Gastroesophageal sphincter (tissue), 4 donors: ENCODE measurements at regions not wholly inside any gene's neighbourhood (a gene's known extent, or its start where the extent isn't known, plus 50 kb on each side); places are given as distances from the start of the nearest gene placed in this dataset.
"Not testable (repeated sequence)": the region's sequence is repeated elsewhere in the genome, so short reads cannot be mapped to it uniquely, and the experiment has no call there.

ENCODE experiments used
- ATAC-seq: fragments of 150-250 bp; one replicate; pipeline ENCODE4 v1.9.1; 2016; ENCODE audit warnings: mild to moderate bottlenecking, moderate library complexity
- H3K27ac ChIP-seq, 4 donors: fragments of 200-600 bp; sonication (generic) in 3 of 4; 1 replicate in 3 of 4; 2 replicates in 1 of 4; pipeline ENCODE4 v1.5.1; 2016 to 2019
- H3K27me3 ChIP-seq: fragments of 200-600 bp; sonication (generic); one replicate; pipeline ENCODE4 v1.5.1; 2019
- H3K36me3 ChIP-seq, 2 donors: fragments of 200-600 bp; sonication (generic); one replicate each; pipeline ENCODE4 v1.5.1; 2019; ENCODE audit warnings: control low read depth in 1 of 2
- H3K4me1 ChIP-seq, 3 donors: fragments of 200-600 bp; sonication (generic); 1 replicate in 2 of 3; 2 replicates in 1 of 3; pipeline ENCODE4 v1.5.1; 2016 to 2019; ENCODE audit warnings: control low read depth in 2 of 3
- H3K4me3 ChIP-seq, 2 donors: fragments of 200-600 bp; sonication (generic); one replicate each; pipeline ENCODE4 v1.5.1; 2019; ENCODE audit warnings: mild to moderate bottlenecking in 1 of 2, moderate library complexity in 1 of 2
- H3K9me3 ChIP-seq, 3 donors: fragments of 200-600 bp; sonication (generic); one replicate each; pipeline ENCODE4 v1.5.1; 2017 to 2019; ENCODE audit warnings: control low read depth in 2 of 3
- CTCF ChIP-seq, 4 experiments: fragments of 200-600 bp in 2 of 4; fragments of 450-650 bp in 2 of 4; sonication (generic) in 1 of 4; IDR thresholded peaks; one replicate each; pipeline ENCODE4 v1.5.1; 2017 to 2019; ENCODE audit warnings: antibody characterized with exemption in 4 of 4, mild to moderate bottlenecking in 2 of 4, moderate library complexity in 2 of 4
- EP300 ChIP-seq: sonication (generic); formaldehyde crosslinking; IDR thresholded peaks from one replicate; pipeline ENCODE4 v1.6.1; 2017; ENCODE audit warnings: antibody characterized with exemption, mild to moderate bottlenecking
- POLR2A ChIP-seq, 2 donors: fragments of 450-650 bp; IDR thresholded peaks; one replicate each; pipeline ENCODE4 v1.6.1; 2017; ENCODE audit warnings: antibody characterized with exemption in 2 of 2, mild to moderate bottlenecking in 2 of 2, moderate library complexity in 1 of 2
- POLR2AphosphoS5 ChIP-seq: sonication (generic); formaldehyde crosslinking; IDR thresholded peaks from one replicate; pipeline ENCODE4 v1.6.1; 2017; ENCODE audit warnings: antibody characterized with exemption
- WGBS, 2 donors: methylation state at CpG; one replicate each; pipeline ENCODE4 v1.1.5; 2018; ENCODE audit warnings: low coverage in 1 of 2; 5-methylcytosine and 5-hydroxymethylcytosine counted together

DNA sequence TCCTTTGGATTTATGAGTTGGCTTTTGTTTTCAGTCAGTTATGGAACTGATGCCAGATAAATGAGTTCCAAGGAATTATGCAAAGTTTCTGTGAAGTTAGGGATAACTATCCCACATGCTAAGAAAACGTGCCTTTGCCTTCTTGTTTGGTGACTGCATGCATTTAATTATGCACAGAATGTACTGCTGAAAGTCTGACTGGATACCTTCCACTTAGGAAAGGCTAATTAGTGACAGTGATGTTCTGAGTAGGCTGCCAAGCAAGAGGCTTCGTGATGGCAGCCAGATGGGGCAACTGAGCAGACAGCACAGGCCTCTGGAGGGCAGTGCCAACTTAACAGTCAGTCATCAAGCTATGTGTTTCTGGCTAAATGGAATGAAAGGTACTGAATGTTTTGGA is 289.9 kb downstream of the CD109 start:
- WGBS, 2 donors, result 19 to 47% methylated on average over 2 of the region's 2 CpGs
- Histone ChIP-seq H3K27me3 (no peaks in the 10 kb centered on the region), H3K36me3 (no peaks in the 10 kb centered on the region), H3K9me3 (no peaks in the 10 kb centered on the region), H3K4me3 (no peak overlapping the region), H3K4me1 (no peaks in the 10 kb centered on the region), H3K27ac (no peak overlapping the region)
- no peak for ATAC-seq
- TF ChIP-seq POLR2AphosphoS5 (no peak), CTCF (IDR thresholded peaks at IDR 0.05) (peak in 1 of 4 experiments; percentile 46), POLR2A (IDR thresholded peaks at IDR 0.05) (no peak)

DNA sequence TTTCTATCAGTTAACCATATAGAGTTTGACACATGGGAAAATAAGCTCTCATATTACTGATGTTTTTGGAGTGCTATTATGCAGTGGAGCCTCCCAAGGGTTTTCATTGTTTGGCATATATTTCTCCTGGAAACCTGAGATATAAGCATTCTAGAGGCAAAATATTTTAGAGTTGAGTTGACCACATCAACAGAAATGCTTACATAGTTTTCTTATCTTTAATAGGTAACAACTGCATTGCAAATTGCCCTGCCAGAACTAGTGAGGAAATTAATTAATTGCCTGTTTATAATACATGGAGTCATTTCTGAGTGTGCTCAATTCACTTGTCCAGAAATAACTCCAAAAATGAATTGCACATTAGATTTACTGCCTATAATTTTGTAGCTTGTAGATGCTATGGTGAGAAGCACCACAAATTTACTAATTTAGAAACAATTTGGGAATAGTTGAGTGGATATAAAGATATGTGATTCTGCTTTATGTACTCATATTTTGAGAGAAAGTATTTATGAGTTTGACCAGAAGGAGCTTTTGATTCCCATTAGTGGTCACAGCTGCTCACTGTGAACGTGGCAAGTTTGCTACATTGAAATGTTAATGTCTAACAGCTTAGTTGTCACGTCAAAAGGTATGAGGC is 288.7 kb downstream of the CD109 start:
- TF ChIP-seq CTCF (IDR thresholded peaks at IDR 0.05) (no peak), EP300 (no peak), POLR2A (IDR thresholded peaks at IDR 0.05) (no peak), POLR2AphosphoS5 (no peak)
- no peaks in the 10 kb centered on the region for H3K9me3 ChIP-seq
- no peaks in the 10 kb centered on the region for H3K27me3 ChIP-seq
- H3K4me3 ChIP-seq, result no peak overlapping the region
- no peak for ATAC-seq
- H3K36me3 ChIP-seq, result no peaks in the 10 kb centered on the region
- H3K27ac ChIP-seq, result no peak overlapping the region
- 42 to 52% methylated on average over 2 of the region's 2 CpGs for WGBS, 2 donors
- H3K4me1 ChIP-seq, result no peaks in the 10 kb centered on the region

DNA sequence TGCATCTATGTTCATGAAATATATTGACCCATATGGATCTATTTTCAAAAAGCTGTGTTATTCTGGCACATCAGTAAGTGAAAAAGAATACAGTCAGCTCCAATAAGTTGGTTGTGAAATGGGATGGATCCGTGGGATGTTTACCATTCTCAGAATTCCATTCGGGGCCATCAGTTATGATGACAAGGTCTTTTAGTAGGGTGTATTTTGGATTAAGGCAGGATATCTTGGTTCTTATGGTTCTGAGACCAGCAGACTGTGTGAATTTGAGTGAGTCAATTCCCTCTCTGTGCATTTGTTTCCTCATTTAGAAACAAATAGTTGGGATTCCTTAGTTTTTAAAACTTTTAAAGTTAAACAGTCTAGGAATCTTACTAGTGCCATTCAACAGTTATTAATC is 287.4 kb downstream of the CD109 start:
- Histone ChIP-seq H3K27me3 (no peaks in the 10 kb centered on the region), H3K9me3 (no peaks in the 10 kb centered on the region), H3K4me3 (no peak overlapping the region), H3K27ac (no peak overlapping the region), H3K36me3 (no peaks in the 10 kb centered on the region), H3K4me1 (no peaks in the 10 kb centered on the region)
- TF ChIP-seq POLR2AphosphoS5 (no peak), EP300 (no peak), POLR2A (IDR thresholded peaks at IDR 0.05) (no peak)
- 45 to 51% methylated on average over 2 of the region's 2 CpGs for WGBS, 2 donors
- ATAC-seq, result no peak

DNA sequence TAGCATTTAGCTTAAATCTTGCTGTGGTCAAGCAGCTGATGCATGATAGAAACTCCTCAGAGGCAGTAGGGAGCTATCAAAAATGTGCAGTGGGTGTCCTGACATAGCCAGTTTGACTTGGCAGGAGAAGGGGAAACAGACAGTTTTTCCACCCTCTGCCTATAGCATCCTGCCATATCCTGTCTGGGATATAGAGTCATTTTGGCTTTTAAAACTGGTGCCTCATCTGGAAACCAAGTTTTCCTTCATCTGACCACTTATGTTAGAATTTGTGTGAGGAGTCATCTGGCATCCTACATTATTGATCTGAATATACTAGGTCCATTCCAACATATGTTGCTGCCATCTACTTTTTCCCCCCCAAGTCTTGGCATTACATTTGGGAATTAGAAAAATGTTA is 284.1 kb downstream of the CD109 start:
- TF ChIP-seq POLR2AphosphoS5 (no peak), POLR2A (IDR thresholded peaks at IDR 0.05) (no peak), CTCF (IDR thresholded peaks at IDR 0.05) (no peak), EP300 (no peak)
- H3K4me1 ChIP-seq, result no peaks in the 10 kb centered on the region
- no peak for ATAC-seq

DNA sequence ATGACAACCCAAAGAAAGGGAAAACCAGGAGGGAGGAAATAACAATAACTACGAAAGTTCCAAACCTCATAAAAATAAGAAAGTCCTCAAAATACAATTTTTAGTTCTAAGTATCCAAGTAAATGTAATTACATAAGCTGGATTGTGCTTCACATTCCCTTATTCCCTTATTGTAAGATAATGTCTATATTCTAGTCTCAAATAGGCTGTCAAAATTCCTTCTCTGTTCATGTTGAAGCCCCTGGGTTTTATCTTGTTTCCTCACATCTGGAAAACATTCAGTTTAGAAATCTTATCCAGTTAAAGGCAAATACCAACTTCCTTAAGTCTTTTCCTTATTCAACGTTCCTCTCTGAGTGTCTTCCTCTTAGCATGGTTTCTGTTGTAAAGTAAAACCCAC is 282.3 kb downstream of the CD109 start:
- no peak for TF ChIP-seq POLR2A (IDR thresholded peaks at IDR 0.05)
- no peak for TF ChIP-seq EP300
- Histone ChIP-seq H3K27ac (no peak overlapping the region), H3K4me3 (no peak overlapping the region), H3K27me3 (no peaks in the 10 kb centered on the region), H3K36me3 (no peaks in the 10 kb centered on the region), H3K4me1 (no peaks in the 10 kb centered on the region), H3K9me3 (peaks cover 0 to 14% (median 0%) of the 10 kb centered on the region in 3 donors)
- 46 to 54% methylated on average over 2 of the region's 2 CpGs for WGBS, 2 donors
- ATAC-seq, result no peak

More for the DNA sequence above, 284.1 kb downstream of the CD109 start:
- Histone ChIP-seq H3K4me3 (no peak overlapping the region), H3K9me3 (peaks cover 0 to 14% (median 0%) of the 10 kb centered on the region in 3 donors), H3K36me3 (no peaks in the 10 kb centered on the region), H3K27ac (no peak overlapping the region), H3K27me3 (no peaks in the 10 kb centered on the region)

DNA sequence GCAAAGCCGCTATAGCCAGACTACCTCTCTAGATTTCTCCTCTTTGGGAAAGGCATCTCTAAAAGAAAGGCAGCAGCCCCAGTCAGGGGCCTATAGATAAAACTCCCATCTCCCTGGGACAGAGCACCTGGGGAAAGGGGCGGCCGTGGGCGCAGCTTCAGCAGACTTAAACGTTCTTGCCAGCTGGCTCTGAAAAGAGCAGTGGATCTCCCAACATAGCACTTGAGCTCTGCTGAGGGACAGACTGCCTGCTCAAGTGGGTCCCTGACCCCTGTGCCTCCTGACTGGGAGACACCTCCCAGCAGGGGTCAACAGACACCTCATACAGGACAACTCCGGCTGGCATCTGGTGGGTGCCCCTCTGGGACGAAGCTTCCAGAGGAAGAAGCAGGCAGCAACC is 276.5 kb downstream of the CD109 start:
- H3K9me3 ChIP-seq, H3K27me3 ChIP-seq, ATAC-seq, H3K4me1 ChIP-seq, H3K36me3 ChIP-seq, H3K4me3 ChIP-seq, H3K27ac ChIP-seq: not testable (repeated sequence)
- 95 to 100% methylated on average over 4 of the region's 7 CpGs for WGBS, 2 donors
